Keratinocyte (primary cell): ENCODE measurements at regions not wholly inside any gene's neighbourhood (a gene's known extent, or its start where the extent isn't known, plus 50 kb on each side); places are given as distances from the start of the nearest gene placed in this dataset.

Experiments
- EZH2 ChIP-seq: IDR thresholded peaks from one replicate; pipeline ENCODE4 v1.6.1; 2012; ENCODE audit warnings: inconsistent platforms, mild to moderate bottlenecking, low read length, moderate library complexity
- TF ChIP-seq, protein P1 (sequence below), 3 experiments: IDR thresholded peaks in 1 of 3; conservative IDR thresholded peaks in 1 of 3; optimal IDR thresholded peaks in 1 of 3; 2 replicates in 2 of 3; 3 replicates in 1 of 3; pipeline versions ENCODE3 to v1.5.1; 2011; ENCODE audit warnings: low read length in 3 of 3, mild to moderate bottlenecking in 3 of 3, moderate library complexity in 2 of 3, control low read depth in 1 of 3, inconsistent platforms in 1 of 3; ENCODE audit not compliant: insufficient read depth in 2 of 3; ENCODE audit errors: extremely low read depth in 1 of 3

GRCh38 chr2:226638576-226638975 lies 161.0 kb downstream of the IRS1 start:
- TF ChIP-seq, protein P1, sequence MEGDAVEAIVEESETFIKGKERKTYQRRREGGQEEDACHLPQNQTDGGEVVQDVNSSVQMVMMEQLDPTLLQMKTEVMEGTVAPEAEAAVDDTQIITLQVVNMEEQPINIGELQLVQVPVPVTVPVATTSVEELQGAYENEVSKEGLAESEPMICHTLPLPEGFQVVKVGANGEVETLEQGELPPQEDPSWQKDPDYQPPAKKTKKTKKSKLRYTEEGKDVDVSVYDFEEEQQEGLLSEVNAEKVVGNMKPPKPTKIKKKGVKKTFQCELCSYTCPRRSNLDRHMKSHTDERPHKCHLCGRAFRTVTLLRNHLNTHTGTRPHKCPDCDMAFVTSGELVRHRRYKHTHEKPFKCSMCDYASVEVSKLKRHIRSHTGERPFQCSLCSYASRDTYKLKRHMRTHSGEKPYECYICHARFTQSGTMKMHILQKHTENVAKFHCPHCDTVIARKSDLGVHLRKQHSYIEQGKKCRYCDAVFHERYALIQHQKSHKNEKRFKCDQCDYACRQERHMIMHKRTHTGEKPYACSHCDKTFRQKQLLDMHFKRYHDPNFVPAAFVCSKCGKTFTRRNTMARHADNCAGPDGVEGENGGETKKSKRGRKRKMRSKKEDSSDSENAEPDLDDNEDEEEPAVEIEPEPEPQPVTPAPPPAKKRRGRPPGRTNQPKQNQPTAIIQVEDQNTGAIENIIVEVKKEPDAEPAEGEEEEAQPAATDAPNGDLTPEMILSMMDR (optimal IDR thresholded peaks at IDR 0.05 in 1 of 3, IDR thresholded peaks at IDR 0.05 in 1 of 3, conservative IDR thresholded peaks at IDR 0.05 in 1 of 3; ENCODE audit: extremely low read depth in 1 of 3, insufficient read depth in 2 of 3, low read length in 3 of 3): no peak
- no peak for TF ChIP-seq EZH2
